Adipocyte (in vitro differentiated cells): ENCODE measurements at regions not wholly inside any gene's neighbourhood (a gene's known extent, or its start where the extent isn't known, plus 50 kb on each side); places are given as distances from the start of the nearest gene placed in this dataset.
A peak's percentile ranks its signal among the peaks of the same experiment; 100 is the strongest.

ENCODE experiments used
- DNase-seq: peaks from one replicate; pipeline ENCODE4 v3.0.0-alpha.2; 2015; ENCODE audit warnings: low read depth
- H3K27me3 ChIP-seq: replicated peaks from 2 replicates; pipeline ENCODE4 v1.7.0; 2013; ENCODE audit warnings: mild to moderate bottlenecking, low read length, moderate library complexity; ENCODE audit not compliant: control insufficient read depth, insufficient read depth
- H3K36me3 ChIP-seq: 2 replicates; pipeline ENCODE4 v1.7.0; 2013; ENCODE audit warnings: low read length, mild to moderate bottlenecking, moderate library complexity; ENCODE audit not compliant: control insufficient read depth, insufficient read depth, severe bottlenecking
- H3K4me1 ChIP-seq: 2 replicates; pipeline ENCODE4 v1.7.0; 2013; ENCODE audit warnings: mild to moderate bottlenecking, low read length, moderate library complexity; ENCODE audit not compliant: control insufficient read depth, insufficient read depth
- H3K4me3 ChIP-seq: 2 replicates; pipeline ENCODE4 v1.7.0; 2013; ENCODE audit warnings: mild to moderate bottlenecking, low read length, moderate library complexity
- H3K9ac ChIP-seq: 2 replicates; pipeline ENCODE4 v1.7.0; 2013; ENCODE audit warnings: mild to moderate bottlenecking, low read length, moderate library complexity
- H3K9me3 ChIP-seq: 2 replicates; pipeline ENCODE4 v1.7.0; 2013; ENCODE audit warnings: mild to moderate bottlenecking, low read length, moderate library complexity; ENCODE audit not compliant: control insufficient read depth

DNA sequence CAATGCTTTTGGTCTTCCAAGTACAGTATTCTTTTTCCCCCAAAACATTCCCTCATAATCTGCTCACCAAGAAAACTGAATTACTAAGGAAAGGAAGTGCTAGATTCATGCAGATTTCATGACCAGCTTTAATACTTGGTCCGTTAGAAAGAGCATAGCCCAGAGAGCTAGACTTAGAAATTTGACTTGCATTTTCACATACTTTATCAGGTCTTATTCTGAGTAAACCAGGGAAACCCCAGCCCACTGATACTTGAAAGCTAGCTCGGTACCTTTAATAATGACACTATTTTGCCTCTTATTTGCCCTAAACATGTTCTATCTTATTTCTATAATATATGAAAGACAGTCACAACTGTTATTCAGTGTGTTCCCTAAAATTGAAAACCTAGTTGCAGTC, 204.5 kb downstream of the TTLL7 start:
- Histone ChIP-seq H3K27me3 (no peaks in the 10 kb centered on the region), H3K4me3 (no peak overlapping the region), H3K9ac (no peak overlapping the region), H3K9me3 (no peaks in the 10 kb centered on the region), H3K4me1 (peaks cover 4% of the 10 kb centered on the region), H3K36me3 (no peaks in the 10 kb centered on the region)
- DNase-seq: no peak

DNA sequence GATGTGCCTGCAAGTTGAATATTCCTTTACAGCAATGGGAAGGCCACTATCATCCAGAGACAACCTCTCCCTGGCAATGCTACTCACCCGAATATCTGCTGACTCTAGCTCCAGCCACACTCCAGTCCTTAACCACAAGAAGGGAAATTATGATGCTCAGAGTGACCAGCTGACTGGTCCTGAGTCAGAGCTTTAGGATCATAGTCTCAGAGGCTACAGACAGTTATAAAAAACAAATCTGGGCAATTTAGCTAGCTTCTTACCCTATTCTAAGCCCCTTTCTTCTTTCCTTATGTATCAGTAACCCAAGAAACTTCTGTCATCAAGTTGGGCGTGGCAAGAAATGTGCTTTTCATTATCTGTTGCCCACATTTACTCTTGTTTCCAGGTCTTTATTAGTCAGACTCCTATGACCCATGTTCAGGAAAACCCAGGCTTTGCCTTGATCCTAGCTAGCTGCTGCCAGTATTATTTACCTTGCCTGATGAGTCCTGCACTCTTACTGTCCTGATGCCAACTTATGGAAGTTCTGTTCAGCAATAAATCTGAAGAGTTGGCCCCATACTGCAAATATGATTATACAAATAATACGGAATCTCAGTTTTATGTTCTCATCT, 207.0 kb downstream of the TTLL7 start:
- DNase-seq: peak; percentile 62
- H3K4me3 ChIP-seq: no peak overlapping the region

GRCh38 chr1:83790446-83790845, 208.5 kb downstream of the TTLL7 start:
- no peaks in the 10 kb centered on the region for H3K9me3 ChIP-seq
- DNase-seq: no peak

More for the DNA sequence above, 207.0 kb downstream of the TTLL7 start:
- no peaks in the 10 kb centered on the region for H3K36me3 ChIP-seq
- no peaks in the 10 kb centered on the region for H3K27me3 ChIP-seq
- H3K4me1 ChIP-seq: peaks cover 3% of the 10 kb centered on the region
- H3K9ac ChIP-seq: no peak overlapping the region
- H3K9me3 ChIP-seq: no peaks in the 10 kb centered on the region

GRCh38 chr1:83787246-83787998, 211.5 kb downstream of the TTLL7 start:
- no peaks in the 10 kb centered on the region for H3K27me3 ChIP-seq
- DNase-seq: no peak
- no peak overlapping the region for H3K9ac ChIP-seq
- no peaks in the 10 kb centered on the region for H3K4me1 ChIP-seq
- H3K9me3 ChIP-seq: peaks cover 4% of the 10 kb centered on the region
- no peaks in the 10 kb centered on the region for H3K36me3 ChIP-seq
- H3K4me3 ChIP-seq: no peak overlapping the region

More at GRCh38 chr1:83790446-83790845, 208.5 kb downstream of the TTLL7 start:
- H3K27me3 ChIP-seq: no peaks in the 10 kb centered on the region
- H3K9ac ChIP-seq: no peak overlapping the region
- no peaks in the 10 kb centered on the region for H3K4me1 ChIP-seq
- H3K4me3 ChIP-seq: no peak overlapping the region
- no peaks in the 10 kb centered on the region for H3K36me3 ChIP-seq

- DNase-seq: no peak
- no peaks in the 10 kb centered on the region for H3K4me1 ChIP-seq
- H3K36me3 ChIP-seq: no peaks in the 10 kb centered on the region
Observed at GRCh38 chr1:83781667-83782066, 217.3 kb downstream of the TTLL7 start.

GRCh38 chr1:83779565-83779964, 219.4 kb downstream of the TTLL7 start:
- Histone ChIP-seq H3K9me3 (peaks cover 4% of the 10 kb centered on the region), H3K9ac (no peak overlapping the region), H3K4me3 (no peak overlapping the region), H3K27me3 (no peaks in the 10 kb centered on the region), H3K4me1 (no peaks in the 10 kb centered on the region), H3K36me3 (no peaks in the 10 kb centered on the region)
- DNase-seq: no peak

More at GRCh38 chr1:83781667-83782066, 217.3 kb downstream of the TTLL7 start:
- H3K27me3 ChIP-seq: no peaks in the 10 kb centered on the region
- H3K4me3 ChIP-seq: no peak overlapping the region
- H3K9ac ChIP-seq: no peak overlapping the region
- H3K9me3 ChIP-seq: peaks cover 4% of the 10 kb centered on the region

DNA sequence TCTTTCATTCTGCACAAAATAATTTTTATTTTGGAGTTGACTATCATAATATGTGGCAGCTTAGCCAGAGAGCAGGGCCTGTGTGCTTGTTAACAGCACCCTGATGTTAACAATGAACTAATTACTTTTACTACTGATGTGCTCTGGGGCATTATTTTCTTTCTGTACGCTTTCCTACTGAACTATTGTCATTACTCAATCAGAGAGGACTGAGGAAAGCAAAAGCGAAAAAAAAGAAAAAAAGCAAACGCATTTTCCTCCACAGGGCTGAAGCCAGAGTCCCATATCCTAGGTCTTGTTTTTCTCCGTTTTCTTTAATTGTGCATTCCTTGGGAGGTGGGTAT, 221.2 kb downstream of the TTLL7 start:
- Histone ChIP-seq H3K36me3 (no peaks in the 10 kb centered on the region), H3K9ac (no peak overlapping the region), H3K4me1 (no peaks in the 10 kb centered on the region), H3K27me3 (no peaks in the 10 kb centered on the region), H3K4me3 (no peak overlapping the region), H3K9me3 (no peaks in the 10 kb centered on the region)
- DNase-seq: no peak

DNA sequence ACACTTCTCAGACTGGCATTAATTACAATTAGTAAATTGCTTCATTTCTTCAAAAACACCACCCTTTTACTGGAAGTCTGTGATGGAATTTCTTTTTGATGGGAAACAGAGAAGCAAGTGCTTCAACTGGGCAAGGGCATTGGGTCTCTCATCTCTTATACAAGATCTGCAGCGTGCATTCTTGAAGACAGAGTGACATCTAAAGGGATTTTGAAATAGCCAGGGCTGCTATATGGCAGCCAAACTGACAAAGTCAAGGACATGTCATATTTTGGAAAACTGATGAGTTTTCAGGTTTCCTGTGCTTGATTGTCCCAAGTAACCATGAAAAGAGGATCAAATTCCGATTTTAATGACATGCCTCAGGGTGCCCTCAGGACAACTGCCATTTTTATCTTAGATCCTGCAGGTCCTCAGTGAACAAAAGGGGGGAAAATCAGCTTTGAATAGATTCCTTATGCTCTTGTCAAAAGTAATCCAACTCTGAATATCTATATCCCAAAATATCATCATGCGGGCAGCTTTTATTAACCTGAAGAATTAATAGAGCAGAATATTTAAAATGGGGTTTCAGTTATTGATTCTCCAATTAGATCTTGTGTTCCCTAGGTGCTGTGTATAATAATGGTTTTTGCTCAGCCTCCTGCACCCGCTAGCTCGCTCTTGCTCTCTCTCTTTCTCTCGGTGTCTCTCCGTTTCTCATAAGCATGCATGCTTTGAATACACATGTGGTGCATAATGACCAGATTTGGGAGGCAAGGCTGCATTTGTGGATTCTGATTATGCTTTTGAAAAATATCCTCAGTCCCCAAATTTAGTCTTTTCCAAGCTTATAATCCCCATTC, 221.8 kb downstream of the TTLL7 start:
- no peaks in the 10 kb centered on the region for H3K36me3 ChIP-seq
- H3K9ac ChIP-seq: no peak overlapping the region
- no peak for DNase-seq
- H3K9me3 ChIP-seq: no peaks in the 10 kb centered on the region
- H3K27me3 ChIP-seq: no peaks in the 10 kb centered on the region
- H3K4me3 ChIP-seq: no peak overlapping the region
- no peaks in the 10 kb centered on the region for H3K4me1 ChIP-seq

GRCh38 chr1:83775977-83776603, 222.8 kb downstream of the TTLL7 start:
- no peaks in the 10 kb centered on the region for H3K36me3 ChIP-seq
- no peak overlapping the region for H3K9ac ChIP-seq
- H3K9me3 ChIP-seq: no peaks in the 10 kb centered on the region
- no peaks in the 10 kb centered on the region for H3K4me1 ChIP-seq
- no peak overlapping the region for H3K4me3 ChIP-seq
- DNase-seq: no peak
- H3K27me3 ChIP-seq: no peaks in the 10 kb centered on the region

- no peaks in the 10 kb centered on the region for H3K36me3 ChIP-seq
- no peaks in the 10 kb centered on the region for H3K27me3 ChIP-seq
Observed at GRCh38 chr1:83773059-83773458, 225.9 kb downstream of the TTLL7 start.

DNA sequence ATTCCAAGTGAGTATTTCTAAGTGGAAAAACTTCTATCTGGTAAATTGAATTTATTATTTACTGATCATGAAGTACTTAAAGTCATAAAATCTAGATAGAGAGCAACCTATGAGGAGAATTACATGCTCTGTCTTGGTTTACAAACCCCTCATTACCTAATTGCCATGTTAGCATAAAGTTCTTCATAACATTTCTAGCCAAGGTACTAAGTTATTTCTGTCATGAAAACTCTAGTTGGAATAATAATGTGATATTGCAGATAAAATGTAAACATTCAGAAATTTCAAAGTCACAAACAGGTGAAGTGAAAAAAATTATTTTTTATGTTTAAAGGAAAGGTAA, 228.6 kb downstream of the TTLL7 start:
- no peak overlapping the region for H3K4me3 ChIP-seq
- no peak for DNase-seq
- H3K36me3 ChIP-seq: no peaks in the 10 kb centered on the region

More at GRCh38 chr1:83773059-83773458, 225.9 kb downstream of the TTLL7 start:
- no peak overlapping the region for H3K4me3 ChIP-seq
- no peaks in the 10 kb centered on the region for H3K4me1 ChIP-seq
- no peaks in the 10 kb centered on the region for H3K9me3 ChIP-seq
- DNase-seq: no peak
- H3K9ac ChIP-seq: no peak overlapping the region

More for the DNA sequence above, 228.6 kb downstream of the TTLL7 start:
- H3K27me3 ChIP-seq: no peaks in the 10 kb centered on the region
- H3K9me3 ChIP-seq: no peaks in the 10 kb centered on the region
- H3K4me1 ChIP-seq: no peaks in the 10 kb centered on the region
- no peak overlapping the region for H3K9ac ChIP-seq
